ENCODE measurements at regions not wholly inside any gene's neighbourhood (a gene's known extent, or its start where the extent isn't known, plus 50 kb on each side); places are given as distances from the start of the nearest gene placed in this dataset.

- CTCF ChIA-PET = interaction anchor here (1.0 to 4.2 kb wide), 2 partner anchors 10 to 42 kb away, joined by 3 to 26 read pairs; a partner anchor contains a TSS
- H3K4me3 ChIP-seq (ENCODE audit: low read length) = no peak overlapping the region
- peaks cover 29% of the 10 kb centered on the region for H3K4me1 ChIP-seq (ENCODE audit: insufficient read depth, low read length)
- DNase-seq = no peak
- Mint-ChIP-seq H3K4me1 (ENCODE audit: low read depth) (no peaks in the 10 kb centered on the region), H3K27ac (no peak overlapping the region), H3K27me3 (no peaks in the 10 kb centered on the region), H3K36me3 (ENCODE audit: low read depth) (peaks cover 12% of the 10 kb centered on the region), H3K4me3 (no peak overlapping the region), H3K9me3 (no peaks in the 10 kb centered on the region)
- TF ChIP-seq CTCF (IDR thresholded peaks at IDR 0.05) = no peak
- no peak overlapping the region for H3K27ac ChIP-seq (ENCODE audit: low read depth in 1 of 2, low read length in 2 of 2)
- intact Hi-C loops (cut with DNase I, micrococcal nuclease) = loop anchor here in 1 of 2 experiments (1.0 to 10.0 kb wide), 2 partner anchors 7 to 928 kb away; a partner anchor contains a TSS
- H3K9me3 ChIP-seq (ENCODE audit: control insufficient read depth in 1 of 2, insufficient read depth in 1 of 2, low read length in 2 of 2) = peaks cover 0 to 4% of the 10 kb centered on the region in 2 experiments
- no peak for ATAC-seq (ENCODE audit: poor library complexity)
- POLR2A ChIA-PET = interaction anchor here (0.7 to 21.3 kb wide), 15 partner anchors 9 to 1630 kb away, joined by 3 to 1838 read pairs (median 12); a partner anchor contains a TSS
- H3K27me3 ChIP-seq (ENCODE audit: control insufficient read depth in 1 of 2, insufficient read depth in 2 of 2, low read length in 2 of 2) = no peaks in the 10 kb centered on the region
- H3K36me3 ChIP-seq (ENCODE audit: insufficient read depth, low read length) = no peaks in the 10 kb centered on the region
Measured at GRCh38 chr6:26206868-26207801, 119.9 kb downstream of the HFE start.

- intact Hi-C loops (cut with DNase I, micrococcal nuclease) = no loop called here
- no peaks in the 10 kb centered on the region for H3K9me3 Mint-ChIP-seq
- Histone ChIP-seq H3K27ac (ENCODE audit: low read depth in 1 of 2, low read length in 2 of 2) (no peak overlapping the region), H3K36me3 (ENCODE audit: insufficient read depth, low read length) (no peaks in the 10 kb centered on the region), H3K9me3 (ENCODE audit: control insufficient read depth in 1 of 2, insufficient read depth in 1 of 2, low read length in 2 of 2) (peaks cover 0 to 8% of the 10 kb centered on the region in 2 experiments), H3K4me1 (ENCODE audit: insufficient read depth, low read length) (peaks cover 28% of the 10 kb centered on the region), H3K4me3 (ENCODE audit: low read length) (no peak overlapping the region), H3K27me3 (ENCODE audit: control insufficient read depth in 1 of 2, insufficient read depth in 2 of 2, low read length in 2 of 2) (no peaks in the 10 kb centered on the region)
- ChIA-PET CTCF (no interaction called here), POLR2A (interaction anchor here (1.0 kb wide), 1 partner anchor 36 kb away, joined by 3 read pairs; no protein-coding TSS in a partner anchor)
- DNase-seq (no peak), ATAC-seq (ENCODE audit: poor library complexity) (no peak)
- no peak overlapping the region for H3K4me3 Mint-ChIP-seq
- H3K36me3 Mint-ChIP-seq (ENCODE audit: low read depth) = no peaks in the 10 kb centered on the region
- H3K27me3 Mint-ChIP-seq = no peaks in the 10 kb centered on the region
- H3K4me1 Mint-ChIP-seq (ENCODE audit: low read depth) = no peaks in the 10 kb centered on the region
- TF ChIP-seq CTCF (IDR thresholded peaks at IDR 0.05) = no peak
- no peak overlapping the region for H3K27ac Mint-ChIP-seq
Measured at GRCh38 chr6:26211963-26212362, 124.7 kb downstream of the HFE start.

- intact Hi-C loops (cut with DNase I, micrococcal nuclease) = loop anchor here in 1 of 2 experiments (1.0 to 2.0 kb wide), 2 partner anchors 7 to 13 kb away; no protein-coding TSS in a partner anchor
- DNase-seq = no peak
- H3K36me3 ChIP-seq (ENCODE audit: insufficient read depth, low read length) = no peaks in the 10 kb centered on the region
- no peaks in the 10 kb centered on the region for H3K27me3 ChIP-seq (ENCODE audit: control insufficient read depth in 1 of 2, insufficient read depth in 2 of 2, low read length in 2 of 2)
- POLR2A ChIA-PET = interaction anchor here (0.6 to 7.3 kb wide), 9 partner anchors 12 to 1597 kb away, joined by 3 to 1838 read pairs (median 108); a partner anchor contains a TSS
- Mint-ChIP-seq H3K27ac (no peak overlapping the region), H3K9me3 (no peaks in the 10 kb centered on the region), H3K36me3 (ENCODE audit: low read depth) (no peaks in the 10 kb centered on the region), H3K27me3 (no peaks in the 10 kb centered on the region), H3K4me3 (no peak overlapping the region), H3K4me1 (ENCODE audit: low read depth) (no peaks in the 10 kb centered on the region)
- H3K9me3 ChIP-seq (ENCODE audit: control insufficient read depth in 1 of 2, insufficient read depth in 1 of 2, low read length in 2 of 2) = peaks cover 0 to 10% of the 10 kb centered on the region in 2 experiments
- no peak for ATAC-seq (ENCODE audit: poor library complexity)
- H3K27ac ChIP-seq (ENCODE audit: low read depth in 1 of 2, low read length in 2 of 2) = no peak overlapping the region
- H3K4me1 ChIP-seq (ENCODE audit: insufficient read depth, low read length) = peaks cover 33% of the 10 kb centered on the region
- H3K4me3 ChIP-seq (ENCODE audit: low read length) = no peak overlapping the region
- TF ChIP-seq CTCF (IDR thresholded peaks at IDR 0.05) = no peak
- CTCF ChIA-PET = no interaction called here
Measured at GRCh38 chr6:26213334-26214075, 126.3 kb downstream of the HFE start.

All from CD4-positive, alpha-beta T cell (primary cell).